ENCODE measurements at regions not wholly inside any gene's neighbourhood (a gene's known extent, or its start where the extent isn't known, plus 50 kb on each side); places are given as distances from the start of the nearest gene placed in this dataset.

- no peak for TF ChIP-seq CTCF (IDR thresholded peaks at IDR 0.05)
- TF ChIP-seq ZFX (IDR thresholded peaks at IDR 0.05; ENCODE audit: borderline replicate concordance): no peak
Measured at GRCh38 chr13:22696433-22696832, 484.3 kb upstream of the SGCG start.

All from 22Rv1 (cell line).